NCI-H2029 (cell line): ENCODE measurements at regions not wholly inside any gene's neighbourhood (a gene's known extent, or its start where the extent isn't known, plus 50 kb on each side); places are given as distances from the start of the nearest gene placed in this dataset.

Experiments
- DNase-seq: peaks from one replicate; lab custom pipeline; 2025; lab: John Stamatoyannopoulos, UW

DNA sequence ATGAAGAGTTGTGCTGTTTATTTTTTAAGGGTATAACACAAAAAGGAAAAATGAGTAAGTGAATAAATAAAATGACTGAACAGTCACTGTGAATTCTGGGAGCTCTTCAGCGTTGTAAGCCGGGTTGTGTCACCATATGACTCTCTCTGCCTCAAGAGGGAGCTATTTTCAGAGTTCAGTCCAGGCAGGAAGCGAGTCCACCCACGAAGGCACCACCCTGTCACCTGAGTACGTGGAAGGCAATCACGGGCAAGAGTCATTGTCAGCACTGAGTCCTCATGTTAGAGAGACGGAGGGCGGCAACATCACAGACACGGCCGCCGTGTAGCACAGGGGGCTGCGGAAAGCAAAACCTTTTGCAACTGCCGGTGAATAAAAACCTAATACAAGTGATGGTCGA lies 227.6 kb downstream of the UTP18 start:
- no peak for DNase-seq

DNA sequence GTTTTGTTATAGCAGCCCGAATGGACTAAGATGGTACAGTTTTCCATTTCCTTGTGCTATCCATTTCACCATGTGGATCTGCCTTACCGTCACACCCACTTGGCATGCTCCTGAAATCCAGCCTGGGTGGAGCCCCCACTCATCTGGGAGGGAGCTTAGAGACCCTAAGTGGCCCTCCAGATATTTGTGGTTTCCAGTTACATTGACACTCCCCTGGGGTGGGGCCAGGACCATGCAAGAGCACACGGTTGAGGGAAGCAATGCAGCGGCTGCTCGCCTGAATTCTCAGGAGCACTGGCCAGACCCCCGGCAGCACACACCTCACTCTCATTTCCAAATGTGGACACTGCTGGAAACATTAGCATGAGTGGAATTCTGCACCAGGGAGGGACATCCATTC lies 231.1 kb downstream of the UTP18 start:
- peak; percentile 12 for DNase-seq

DNA sequence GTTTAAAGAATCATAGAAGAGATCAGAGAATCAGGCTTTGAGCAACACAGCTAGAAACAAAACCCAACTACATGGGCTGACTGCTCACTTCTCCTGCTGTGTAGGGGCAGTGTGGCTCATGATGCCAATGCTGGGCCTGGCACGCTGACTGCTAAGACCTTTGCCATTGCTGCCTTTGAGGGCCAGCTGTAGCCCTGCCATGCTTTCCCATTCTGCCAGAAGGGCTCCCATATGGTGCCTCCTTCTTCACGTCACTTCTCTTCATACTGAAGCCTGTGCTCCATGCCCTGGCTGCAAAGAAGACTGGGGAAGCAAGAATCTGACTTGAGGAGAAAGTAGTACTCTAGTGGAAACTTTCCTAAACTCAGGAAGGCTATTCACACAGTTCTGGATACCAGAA lies 232.9 kb downstream of the UTP18 start:
- no peak for DNase-seq

DNA sequence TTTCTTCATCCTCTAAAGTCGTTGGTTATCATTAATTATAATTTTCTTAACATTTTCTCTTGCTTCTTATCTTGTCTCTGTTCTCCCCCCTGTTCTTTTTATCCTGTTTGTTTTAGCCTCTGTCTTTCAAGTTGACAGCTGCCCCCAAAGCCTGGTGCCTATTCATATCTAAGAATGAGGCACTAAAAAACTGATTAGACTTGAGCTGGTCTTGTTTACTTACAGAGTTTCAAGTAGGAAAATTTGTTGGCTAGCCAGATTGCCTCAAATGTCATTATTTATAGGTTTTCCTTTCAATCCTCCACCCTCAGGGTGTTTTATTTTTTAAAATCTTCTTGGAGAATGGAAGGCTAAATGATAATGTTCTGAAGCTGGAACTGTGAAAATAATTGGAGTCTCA lies 236.0 kb downstream of the UTP18 start:
- no peak for DNase-seq

DNA sequence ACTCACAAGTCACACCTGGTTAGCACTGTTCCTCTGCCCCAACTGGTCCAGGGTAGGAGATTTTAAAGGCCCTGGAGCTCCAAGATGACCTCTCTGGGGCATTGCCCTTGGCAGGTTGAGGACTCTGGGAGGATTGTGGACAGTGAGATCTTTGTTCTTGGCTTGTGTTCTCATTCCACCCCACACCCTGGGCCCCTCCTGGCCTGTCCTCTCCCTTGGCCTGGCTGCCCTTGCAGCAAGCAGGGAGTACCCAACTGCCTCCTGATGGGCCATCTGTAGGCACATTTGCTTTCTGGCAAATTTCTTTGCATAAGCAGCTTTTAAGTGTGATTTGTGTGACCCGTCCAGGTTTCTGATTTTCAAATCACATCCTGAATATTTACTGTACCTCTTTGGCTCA lies 239.6 kb downstream of the UTP18 start:
- DNase-seq, result no peak

DNA sequence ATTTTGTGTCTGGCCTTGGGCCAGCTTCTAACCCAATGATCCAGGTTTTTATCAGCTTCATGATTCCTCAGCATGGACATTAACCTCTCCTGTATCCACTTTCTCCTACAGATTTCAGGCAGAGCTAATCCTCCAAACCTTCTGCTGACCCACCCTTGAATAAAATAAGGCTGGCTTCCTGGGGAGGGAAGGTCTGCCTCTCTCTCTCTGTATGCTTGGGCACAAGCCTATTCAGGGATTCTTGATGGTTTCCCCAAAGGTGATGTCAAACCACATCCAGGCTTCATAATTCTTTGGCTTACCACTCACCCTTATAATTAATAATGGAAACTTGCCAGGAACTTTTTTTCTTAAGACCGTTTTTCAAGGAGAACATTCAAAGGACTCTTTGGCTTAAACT lies 240.1 kb downstream of the UTP18 start:
- DNase-seq, result no peak

DNA sequence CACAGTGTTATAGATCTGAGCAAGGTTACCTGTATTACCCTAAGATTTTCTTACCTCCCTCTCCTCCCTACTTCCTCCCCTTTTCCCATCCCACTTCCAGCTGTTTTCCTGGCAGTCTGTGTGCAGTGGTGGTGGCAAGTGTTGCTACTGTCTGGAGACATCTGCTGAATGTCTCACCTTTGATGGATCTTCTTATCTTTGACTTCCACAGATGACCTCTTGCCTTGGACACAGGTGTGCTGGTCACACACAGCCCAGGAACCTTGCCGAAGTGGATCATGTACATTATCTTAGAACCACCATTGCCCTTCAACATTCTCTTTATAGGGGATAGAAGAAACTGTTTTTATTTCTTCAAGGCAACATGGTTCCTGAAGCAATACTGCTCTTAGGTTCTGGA lies 245.1 kb downstream of the UTP18 start:
- DNase-seq, result no peak

DNA sequence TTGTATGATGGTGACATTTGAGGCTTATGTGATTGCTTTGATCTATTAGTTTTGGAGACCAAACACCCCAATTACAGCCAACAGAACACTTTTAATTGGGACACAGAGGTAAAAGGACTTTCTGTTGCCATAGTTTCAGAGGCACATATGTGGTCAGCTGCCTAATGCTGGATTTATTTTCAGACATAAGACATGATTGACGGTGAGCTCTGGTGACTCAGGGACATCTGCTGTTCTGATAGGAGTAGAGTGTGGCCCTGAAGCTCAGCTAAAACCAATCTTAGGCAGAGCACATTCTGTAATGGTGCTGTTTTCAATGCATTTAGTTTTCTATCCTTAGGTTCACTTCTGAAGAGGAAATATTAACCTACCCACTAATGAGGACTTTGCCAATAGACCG lies 247.1 kb downstream of the UTP18 start:
- DNase-seq, result no peak

DNA sequence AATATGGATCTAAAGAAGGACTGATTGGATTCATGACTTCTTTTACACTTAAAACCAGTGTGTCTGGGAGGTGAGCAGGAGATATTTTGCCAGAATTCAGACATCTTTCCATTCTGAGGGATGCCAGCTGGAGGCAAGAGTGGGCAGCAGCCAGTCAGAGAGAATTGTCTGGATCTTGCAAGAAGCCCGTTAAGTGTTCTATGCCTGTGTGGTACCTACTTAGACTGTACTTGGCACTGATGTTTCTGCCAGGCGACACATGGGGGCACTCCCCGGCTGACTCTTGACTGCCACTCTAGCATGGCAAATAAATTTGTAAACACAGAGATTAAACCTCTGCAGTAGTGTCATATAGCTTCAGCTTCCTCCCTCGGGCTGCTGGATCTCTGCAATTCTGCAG lies 247.7 kb downstream of the UTP18 start:
- peak; percentile 35 for DNase-seq

DNA sequence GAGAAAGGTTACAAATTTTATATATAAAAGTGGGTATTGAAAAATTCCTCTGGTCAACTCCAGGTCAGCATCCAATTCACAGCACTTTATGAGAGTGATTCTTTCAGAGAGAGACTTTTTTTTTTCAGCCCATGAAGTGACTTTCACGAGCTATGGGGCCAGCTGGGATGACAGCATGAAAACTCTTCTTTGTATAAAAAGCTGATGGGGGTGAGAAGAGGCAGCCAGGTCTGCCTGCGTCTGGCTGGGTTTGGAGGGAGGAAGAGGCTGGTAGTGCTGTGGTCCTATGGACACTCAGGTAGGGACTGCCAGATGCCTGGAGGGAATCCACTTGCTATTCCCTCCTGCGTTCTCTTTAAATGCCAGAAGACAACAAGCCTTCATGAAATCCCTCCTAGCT lies 250.6 kb downstream of the UTP18 start:
- no peak for DNase-seq

DNA sequence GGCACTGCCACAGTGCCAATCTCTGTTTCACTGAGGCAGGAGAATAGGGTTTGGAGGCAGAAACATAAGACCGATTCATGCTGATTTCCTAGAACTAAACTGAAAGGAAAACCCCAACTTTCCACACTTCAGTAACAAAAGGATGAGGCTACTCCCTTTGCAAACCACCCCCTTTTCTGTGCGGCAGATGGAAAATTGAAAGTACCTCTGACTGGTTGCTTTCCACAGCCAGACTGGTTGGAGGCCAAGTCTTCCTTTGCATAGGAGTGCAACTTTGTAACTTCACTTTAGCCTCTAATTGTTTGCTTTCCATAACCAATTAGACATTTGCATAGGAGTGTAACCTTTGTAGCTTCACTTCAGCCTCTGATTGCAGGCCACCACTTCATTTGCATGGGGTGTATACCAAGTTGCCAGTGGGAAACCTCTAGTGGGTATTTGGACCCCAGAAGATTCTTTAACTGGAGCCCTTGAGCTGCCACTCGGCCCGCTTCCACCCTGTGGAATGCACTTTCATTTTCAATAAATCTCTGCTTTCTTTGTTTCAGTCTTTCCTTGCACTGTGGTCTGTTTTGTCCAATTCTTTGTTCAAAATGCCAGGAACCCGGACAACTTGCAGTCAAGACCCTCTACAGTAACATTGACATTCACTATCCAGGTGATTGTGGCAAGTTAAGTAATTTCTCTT lies 252.0 kb downstream of the UTP18 start:
- no peak for DNase-seq

DNA sequence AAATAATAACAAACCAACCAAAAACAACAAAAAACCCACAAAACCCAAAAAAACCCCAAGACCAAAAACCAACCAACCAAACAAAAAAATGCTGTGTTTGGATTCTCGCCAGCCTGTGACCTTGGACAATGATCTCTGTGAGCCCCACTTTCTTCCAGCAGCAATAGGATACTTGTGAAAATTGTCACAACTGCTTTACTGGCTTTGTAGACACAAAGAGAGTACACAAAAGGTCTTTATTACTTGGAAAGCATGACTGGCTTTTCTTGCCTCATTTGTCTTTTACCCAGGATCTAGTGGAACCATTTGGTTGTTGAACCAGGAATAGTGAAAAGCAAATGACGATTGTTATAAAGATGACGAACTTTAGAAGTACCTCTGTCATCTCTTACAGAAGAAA lies 256.6 kb downstream of the UTP18 start:
- DNase-seq, result no peak

DNA sequence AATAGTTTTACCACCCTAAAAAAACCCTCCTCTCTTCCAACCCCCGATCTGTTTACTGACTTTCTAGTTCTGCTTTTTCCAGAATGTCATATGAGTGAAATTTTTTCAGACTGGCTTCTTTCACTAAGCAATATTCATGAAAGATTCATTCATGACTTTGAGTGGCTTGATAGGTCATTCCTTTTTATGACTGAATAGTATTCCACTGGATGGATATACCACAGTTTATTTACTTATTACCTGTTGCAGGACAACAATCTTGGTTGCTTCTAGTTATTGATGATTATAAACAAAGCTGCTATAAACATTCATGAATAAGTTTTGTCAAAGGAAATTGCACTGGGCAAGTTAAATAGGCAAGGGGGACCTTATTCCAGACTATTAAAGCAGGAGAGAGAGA lies 264.2 kb downstream of the UTP18 start:
- DNase-seq, result no peak

DNA sequence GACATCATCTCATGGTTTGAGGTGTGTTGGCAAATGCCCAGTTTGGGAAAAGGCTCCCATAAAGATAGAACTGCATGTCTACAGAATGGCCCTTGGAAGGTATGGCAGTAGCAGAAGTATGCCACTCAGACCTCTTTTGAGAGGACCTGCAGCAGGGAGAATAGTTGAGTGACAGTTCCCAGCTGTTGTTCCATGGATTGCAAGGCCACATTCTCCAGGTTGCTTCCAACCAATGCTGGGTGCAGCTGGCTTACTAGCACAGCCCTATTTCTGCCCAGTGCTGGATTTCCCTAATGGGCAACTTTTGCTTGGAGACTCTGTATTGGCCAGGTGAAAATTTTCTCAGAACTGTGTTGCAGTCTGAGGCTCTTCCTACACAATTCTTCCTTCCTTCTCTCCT lies 266.2 kb downstream of the UTP18 start:
- no peak for DNase-seq

DNA sequence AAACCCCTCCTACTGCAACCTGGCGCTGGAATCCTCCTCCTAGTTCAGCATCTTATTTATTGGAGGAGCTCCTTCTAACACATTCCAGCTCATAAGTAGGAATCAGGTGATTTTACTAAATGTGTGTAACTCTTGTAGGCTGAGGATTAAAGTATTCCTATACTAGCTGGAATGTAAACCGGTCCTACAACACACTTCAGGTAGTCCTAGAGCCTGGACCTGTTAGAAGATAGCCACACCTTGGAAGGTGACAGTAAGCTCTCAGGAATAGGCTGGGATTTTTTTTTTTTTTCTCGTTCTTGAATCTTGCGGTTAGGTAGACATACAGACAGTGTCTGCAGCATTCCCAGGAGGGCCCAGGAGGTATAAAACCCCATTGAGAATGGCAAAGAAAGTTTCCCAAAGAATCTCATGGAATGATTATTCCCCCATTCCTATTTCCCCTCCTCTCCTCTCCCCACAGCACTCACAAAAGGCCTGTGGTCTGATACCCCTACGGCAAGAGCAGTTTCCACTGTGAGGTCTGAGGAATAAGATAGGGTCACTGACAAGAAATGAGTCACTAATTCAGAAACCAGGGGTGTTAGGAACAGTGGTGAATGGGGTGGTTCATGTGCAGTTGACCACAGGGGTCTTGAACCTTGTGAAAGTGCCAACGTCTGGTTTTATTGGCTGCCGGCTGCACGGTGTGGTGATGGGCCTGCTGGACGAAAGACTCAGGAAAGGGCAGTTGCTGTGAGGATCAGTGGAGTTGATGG lies 267.1 kb downstream of the UTP18 start:
- DNase-seq, result no peak

DNA sequence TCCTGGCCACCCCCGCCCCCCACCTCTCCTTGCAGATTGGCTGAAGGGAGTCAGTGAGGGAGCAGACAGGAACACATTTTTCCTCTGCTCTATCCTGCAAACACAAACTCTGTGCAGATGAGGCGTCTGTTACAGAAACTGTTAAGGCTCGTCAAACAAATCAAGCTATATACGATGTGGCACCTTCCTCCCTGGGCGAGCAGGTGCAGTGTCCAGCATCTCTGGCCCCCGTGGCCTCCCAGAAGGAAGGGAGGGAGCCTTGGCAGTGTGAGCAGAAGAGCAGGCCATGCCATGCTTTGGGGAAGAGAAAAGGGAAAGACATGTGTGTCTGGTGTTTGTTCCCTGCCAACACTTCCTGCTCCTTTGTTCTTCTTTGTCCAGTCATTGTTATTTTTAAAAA lies 267.8 kb downstream of the UTP18 start:
- no peak for DNase-seq

DNA sequence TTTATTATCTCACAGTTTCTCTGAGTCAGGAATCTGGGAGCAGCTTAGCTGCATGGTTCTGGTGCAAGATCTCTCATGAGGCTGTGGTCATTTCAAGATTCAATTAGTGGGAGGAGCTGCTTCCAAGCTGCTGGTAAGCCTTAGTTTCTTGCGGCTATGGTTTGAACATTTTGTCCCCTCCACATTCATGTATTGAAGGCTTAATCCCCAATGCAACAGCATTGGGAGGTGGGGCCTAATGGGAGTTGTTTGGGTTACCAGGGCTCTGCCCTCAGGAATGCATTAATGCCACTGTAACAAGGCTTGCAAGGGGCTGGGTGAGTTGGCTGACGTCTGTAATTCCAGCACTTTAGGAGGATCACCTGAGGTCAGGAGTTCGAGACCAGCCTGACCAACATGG lies 272.9 kb downstream of the UTP18 start:
- DNase-seq, result no peak

DNA sequence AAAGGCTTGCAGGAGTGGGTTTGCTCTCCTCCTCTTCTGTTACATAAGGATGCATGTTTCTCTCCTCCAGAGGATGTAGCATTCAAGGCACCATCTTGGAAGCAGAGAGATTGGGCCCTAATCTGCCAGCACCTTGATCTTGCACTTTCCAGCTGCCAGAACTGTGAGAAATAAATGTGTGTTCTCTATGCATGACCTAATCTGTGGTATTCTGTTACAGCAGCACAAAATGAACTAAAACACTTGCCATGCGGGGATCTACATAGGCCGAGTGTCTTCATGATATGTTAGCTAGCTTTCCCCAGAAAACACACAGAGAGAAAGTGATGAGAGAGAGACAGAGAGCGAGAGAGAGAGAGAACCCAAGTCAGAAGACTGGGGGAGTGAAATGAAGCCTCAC lies 273.5 kb downstream of the UTP18 start:
- no peak for DNase-seq

DNA sequence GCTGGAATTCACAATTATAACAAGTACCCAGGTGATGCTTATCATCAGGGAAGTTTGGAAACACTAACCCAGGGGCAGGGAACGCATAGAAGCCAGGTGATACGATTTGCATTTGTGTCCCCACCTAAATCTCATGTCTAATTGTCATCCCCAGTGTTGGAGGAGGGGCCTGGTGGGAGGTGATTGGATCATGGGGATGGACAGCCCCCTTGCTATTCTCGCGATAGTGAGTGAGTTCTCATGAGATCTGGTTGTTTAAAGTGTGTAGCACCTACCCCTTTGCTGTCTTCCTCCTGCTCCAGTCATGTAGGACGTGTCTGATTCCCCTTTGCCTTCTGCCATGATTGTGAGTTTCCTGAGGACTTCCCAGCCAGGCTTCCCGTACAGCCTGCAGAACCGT lies 276.3 kb downstream of the UTP18 start:
- no peak for DNase-seq

DNA sequence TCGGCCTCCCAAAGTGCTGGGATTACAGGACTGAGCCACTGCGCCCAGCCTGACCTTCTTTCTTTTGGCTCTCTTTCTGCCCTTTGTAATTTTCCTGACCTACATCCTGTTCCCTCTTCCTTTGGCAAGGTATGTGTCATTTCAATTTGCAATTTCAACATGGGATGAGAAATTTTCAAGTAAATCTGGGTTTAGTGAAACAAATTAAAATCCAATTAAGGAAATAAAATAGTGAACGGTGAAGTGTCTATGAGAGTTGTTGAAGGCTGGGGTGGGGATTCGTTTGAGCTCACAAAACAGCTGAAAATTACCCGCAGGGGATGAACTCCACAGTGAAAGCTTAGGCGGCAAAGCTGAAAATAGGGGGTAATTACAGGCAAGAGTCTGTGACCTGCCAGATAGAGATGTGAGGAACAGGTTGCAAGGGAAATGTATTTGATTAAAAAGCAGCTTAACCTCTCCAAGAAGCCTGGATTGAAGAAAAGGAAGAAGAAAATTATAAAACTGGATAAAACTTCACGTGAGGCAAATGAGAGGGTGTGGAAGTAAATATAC lies 277.7 kb downstream of the UTP18 start:
- DNase-seq, result no peak

DNA sequence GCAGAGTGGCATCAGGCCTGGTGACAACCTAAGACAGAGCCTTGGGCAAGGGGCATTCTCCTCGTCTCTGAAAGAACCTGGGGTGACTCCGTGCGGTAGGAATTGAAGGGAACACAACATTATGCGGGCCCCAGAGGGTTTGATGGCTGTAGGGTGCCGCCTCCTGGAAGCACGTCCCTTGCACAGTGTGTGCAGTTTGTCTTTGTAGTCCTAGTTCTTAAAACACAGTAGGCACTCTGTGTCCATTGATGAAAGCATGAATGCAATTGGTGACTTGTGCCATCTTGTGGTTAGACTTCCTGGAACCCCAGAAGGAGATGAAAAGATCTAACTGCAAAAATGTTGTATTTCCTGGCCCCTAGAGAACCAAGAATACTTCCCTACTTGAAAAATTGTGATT lies 279.8 kb downstream of the UTP18 start:
- DNase-seq, result no peak

DNA sequence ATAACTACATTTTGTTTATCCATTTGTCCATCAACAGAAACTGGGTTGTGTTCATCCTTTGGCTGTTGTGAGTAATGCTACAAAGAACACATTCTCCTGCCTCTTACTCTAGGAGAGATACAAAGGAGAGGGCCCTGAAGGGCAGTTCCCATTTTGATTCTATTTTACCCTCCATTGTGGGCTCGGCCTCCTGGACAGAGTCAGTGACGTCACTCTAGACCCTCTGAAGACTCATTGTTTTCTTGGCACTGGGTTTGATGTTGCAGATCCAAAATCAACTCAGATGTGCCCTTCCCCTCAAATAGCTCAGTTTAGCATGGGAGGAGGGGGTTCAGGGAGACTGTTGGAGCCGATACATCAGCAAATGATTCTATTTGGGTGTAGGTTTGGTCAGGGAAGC lies 280.9 kb downstream of the UTP18 start:
- no peak for DNase-seq

DNA sequence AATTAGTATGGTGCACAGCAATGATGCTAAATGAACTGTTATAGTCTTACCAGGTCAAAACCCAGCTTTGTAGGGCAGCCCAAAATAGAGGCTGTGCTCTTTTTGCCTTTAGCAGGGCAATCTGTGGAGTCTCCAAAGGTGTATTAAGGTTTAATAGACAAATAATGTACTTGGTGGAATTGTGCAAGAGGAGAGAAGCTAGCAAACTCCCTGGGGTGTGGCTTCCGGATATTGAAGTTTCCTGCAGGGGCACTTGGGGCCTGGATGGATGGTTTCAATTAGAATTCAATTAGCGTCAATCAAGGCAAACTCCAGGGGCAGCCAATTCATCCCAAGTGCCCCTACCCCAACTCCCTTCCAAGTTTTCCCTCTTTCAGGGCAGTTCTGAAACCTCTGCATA lies 285.8 kb downstream of the UTP18 start:
- no peak for DNase-seq

DNA sequence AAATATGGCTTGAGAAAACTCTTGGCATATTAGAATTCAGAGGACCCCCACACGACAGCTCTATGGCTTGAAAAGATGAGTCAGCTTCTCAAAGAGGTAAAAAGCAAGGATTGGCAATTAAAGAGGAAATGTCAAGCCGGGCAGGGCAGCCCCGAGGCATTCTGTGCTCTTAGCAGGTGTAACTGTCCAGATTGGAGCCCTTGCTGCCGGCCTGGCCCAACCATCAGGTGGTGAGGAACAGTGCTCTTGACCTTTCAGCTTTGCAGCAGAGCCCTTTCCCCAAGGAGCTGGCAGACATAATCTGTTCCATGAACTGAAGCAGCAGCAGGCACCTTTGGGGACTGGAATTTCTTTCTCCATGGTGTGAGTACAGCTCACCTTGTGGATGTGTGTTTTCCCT lies 287.8 kb downstream of the UTP18 start:
- DNase-seq, result no peak
